ENCODE measurements at regions not wholly inside any gene's neighbourhood (a gene's known extent, or its start where the extent isn't known, plus 50 kb on each side); places are given as distances from the start of the nearest gene placed in this dataset.

GRCh38 chr3:1611824-1612223, 486.8 kb upstream of the CNTN4 start:
- ATAC-seq = no peak
- TF ChIP-seq ZFP3 (CRISPR knock-in tag; IDR thresholded peaks at IDR 0.05) (no peak), ZNF565 (CRISPR knock-in tag; conservative IDR thresholded peaks at IDR 0.05; ENCODE audit: low read depth) (no peak), ARNTL (CRISPR knock-in tag; IDR thresholded peaks at IDR 0.05; ENCODE audit: borderline replicate concordance, low read depth) (no peak), BACH2 (CRISPR knock-in tag; IDR thresholded peaks at IDR 0.05; ENCODE audit: borderline replicate concordance) (no peak), ZFP30 (CRISPR knock-in tag; IDR thresholded peaks at IDR 0.05) (no peak), ZNF70 (CRISPR knock-in tag; IDR thresholded peaks at IDR 0.05) (no peak), TOX (CRISPR knock-in tag; IDR thresholded peaks at IDR 0.05; ENCODE audit: borderline replicate concordance) (no peak), CSDC2 (CRISPR knock-in tag; IDR thresholded peaks at IDR 0.05) (no peak), ISL1 (CRISPR knock-in tag; IDR thresholded peaks at IDR 0.05) (no peak)

GRCh38 chr3:1613962-1614361, 484.7 kb upstream of the CNTN4 start:
- TF ChIP-seq PPARA (CRISPR knock-in tag; IDR thresholded peaks at IDR 0.05; ENCODE audit: borderline replicate concordance) (no peak), GLIS3 (CRISPR knock-in tag; IDR thresholded peaks at IDR 0.05) (no peak), ZNF70 (CRISPR knock-in tag; IDR thresholded peaks at IDR 0.05) (no peak), OSR1 (CRISPR knock-in tag; IDR thresholded peaks at IDR 0.05) (no peak), TOX (CRISPR knock-in tag; IDR thresholded peaks at IDR 0.05; ENCODE audit: borderline replicate concordance) (no peak), ZFP30 (CRISPR knock-in tag; IDR thresholded peaks at IDR 0.05) (no peak), ZNF565 (CRISPR knock-in tag; conservative IDR thresholded peaks at IDR 0.05; ENCODE audit: low read depth) (no peak), TCF4 (CRISPR knock-in tag; IDR thresholded peaks at IDR 0.05; ENCODE audit: borderline replicate concordance) (no peak), PATZ1 (CRISPR knock-in tag; IDR thresholded peaks at IDR 0.05; ENCODE audit: borderline replicate concordance) (no peak), SNAI2 (CRISPR knock-in tag; IDR thresholded peaks at IDR 0.05) (no peak), ZNF8 (CRISPR knock-in tag; IDR thresholded peaks at IDR 0.05) (no peak), POU6F1 (CRISPR knock-in tag; IDR thresholded peaks at IDR 0.05; ENCODE audit: borderline replicate concordance, low read depth) (no peak), ESRRG (CRISPR knock-in tag; IDR thresholded peaks at IDR 0.05) (no peak), BACH2 (CRISPR knock-in tag; IDR thresholded peaks at IDR 0.05; ENCODE audit: borderline replicate concordance) (no peak), ZFP3 (CRISPR knock-in tag; IDR thresholded peaks at IDR 0.05) (no peak), CSDC2 (CRISPR knock-in tag; IDR thresholded peaks at IDR 0.05) (no peak)
- TF ChIP-seq, protein P1, sequence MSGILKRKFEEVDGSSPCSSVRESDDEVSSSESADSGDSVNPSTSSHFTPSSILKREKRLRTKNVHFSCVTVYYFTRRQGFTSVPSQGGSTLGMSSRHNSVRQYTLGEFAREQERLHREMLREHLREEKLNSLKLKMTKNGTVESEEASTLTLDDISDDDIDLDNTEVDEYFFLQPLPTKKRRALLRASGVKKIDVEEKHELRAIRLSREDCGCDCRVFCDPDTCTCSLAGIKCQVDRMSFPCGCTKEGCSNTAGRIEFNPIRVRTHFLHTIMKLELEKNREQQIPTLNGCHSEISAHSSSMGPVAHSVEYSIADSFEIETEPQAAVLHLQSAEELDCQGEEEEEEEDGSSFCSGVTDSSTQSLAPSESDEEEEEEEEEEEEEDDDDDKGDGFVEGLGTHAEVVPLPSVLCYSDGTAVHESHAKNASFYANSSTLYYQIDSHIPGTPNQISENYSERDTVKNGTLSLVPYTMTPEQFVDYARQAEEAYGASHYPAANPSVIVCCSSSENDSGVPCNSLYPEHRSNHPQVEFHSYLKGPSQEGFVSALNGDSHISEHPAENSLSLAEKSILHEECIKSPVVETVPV (CRISPR knock-in tag; IDR thresholded peaks at IDR 0.05) = no peak
- TF ChIP-seq, protein P2, sequence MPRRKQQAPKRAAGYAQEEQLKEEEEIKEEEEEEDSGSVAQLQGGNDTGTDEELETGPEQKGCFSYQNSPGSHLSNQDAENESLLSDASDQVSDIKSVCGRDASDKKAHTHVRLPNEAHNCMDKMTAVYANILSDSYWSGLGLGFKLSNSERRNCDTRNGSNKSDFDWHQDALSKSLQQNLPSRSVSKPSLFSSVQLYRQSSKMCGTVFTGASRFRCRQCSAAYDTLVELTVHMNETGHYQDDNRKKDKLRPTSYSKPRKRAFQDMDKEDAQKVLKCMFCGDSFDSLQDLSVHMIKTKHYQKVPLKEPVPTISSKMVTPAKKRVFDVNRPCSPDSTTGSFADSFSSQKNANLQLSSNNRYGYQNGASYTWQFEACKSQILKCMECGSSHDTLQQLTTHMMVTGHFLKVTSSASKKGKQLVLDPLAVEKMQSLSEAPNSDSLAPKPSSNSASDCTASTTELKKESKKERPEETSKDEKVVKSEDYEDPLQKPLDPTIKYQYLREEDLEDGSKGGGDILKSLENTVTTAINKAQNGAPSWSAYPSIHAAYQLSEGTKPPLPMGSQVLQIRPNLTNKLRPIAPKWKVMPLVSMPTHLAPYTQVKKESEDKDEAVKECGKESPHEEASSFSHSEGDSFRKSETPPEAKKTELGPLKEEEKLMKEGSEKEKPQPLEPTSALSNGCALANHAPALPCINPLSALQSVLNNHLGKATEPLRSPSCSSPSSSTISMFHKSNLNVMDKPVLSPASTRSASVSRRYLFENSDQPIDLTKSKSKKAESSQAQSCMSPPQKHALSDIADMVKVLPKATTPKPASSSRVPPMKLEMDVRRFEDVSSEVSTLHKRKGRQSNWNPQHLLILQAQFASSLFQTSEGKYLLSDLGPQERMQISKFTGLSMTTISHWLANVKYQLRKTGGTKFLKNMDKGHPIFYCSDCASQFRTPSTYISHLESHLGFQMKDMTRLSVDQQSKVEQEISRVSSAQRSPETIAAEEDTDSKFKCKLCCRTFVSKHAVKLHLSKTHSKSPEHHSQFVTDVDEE (CRISPR knock-in tag; IDR thresholded peaks at IDR 0.05) = no peak
- TF ChIP-seq, protein P3, sequence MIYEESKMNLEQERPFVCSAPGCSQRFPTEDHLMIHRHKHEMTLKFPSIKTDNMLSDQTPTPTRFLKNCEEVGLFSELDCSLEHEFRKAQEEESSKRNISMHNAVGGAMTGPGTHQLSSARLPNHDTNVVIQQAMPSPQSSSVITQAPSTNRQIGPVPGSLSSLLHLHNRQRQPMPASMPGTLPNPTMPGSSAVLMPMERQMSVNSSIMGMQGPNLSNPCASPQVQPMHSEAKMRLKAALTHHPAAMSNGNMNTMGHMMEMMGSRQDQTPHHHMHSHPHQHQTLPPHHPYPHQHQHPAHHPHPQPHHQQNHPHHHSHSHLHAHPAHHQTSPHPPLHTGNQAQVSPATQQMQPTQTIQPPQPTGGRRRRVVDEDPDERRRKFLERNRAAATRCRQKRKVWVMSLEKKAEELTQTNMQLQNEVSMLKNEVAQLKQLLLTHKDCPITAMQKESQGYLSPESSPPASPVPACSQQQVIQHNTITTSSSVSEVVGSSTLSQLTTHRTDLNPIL (CRISPR knock-in tag; IDR thresholded peaks at IDR 0.05; ENCODE audit: low read depth) = no peak
- ATAC-seq = no peak

- no peak for ATAC-seq
- TF ChIP-seq ZNF8 (CRISPR knock-in tag; IDR thresholded peaks at IDR 0.05) (no peak), PPARA (CRISPR knock-in tag; IDR thresholded peaks at IDR 0.05; ENCODE audit: borderline replicate concordance) (no peak), POU6F1 (CRISPR knock-in tag; IDR thresholded peaks at IDR 0.05; ENCODE audit: borderline replicate concordance, low read depth) (no peak), TOX (CRISPR knock-in tag; IDR thresholded peaks at IDR 0.05; ENCODE audit: borderline replicate concordance) (no peak), SNAI2 (CRISPR knock-in tag; IDR thresholded peaks at IDR 0.05) (no peak)
Observed at GRCh38 chr3:1616744-1617143, 481.9 kb upstream of the CNTN4 start.

Data from SK-N-SH treated with all-trans-retinoic acid at 6 μM for 48 hours (cell line).